ENCODE measurements at regions not wholly inside any gene's neighbourhood (a gene's known extent, or its start where the extent isn't known, plus 50 kb on each side); places are given as distances from the start of the nearest gene placed in this dataset.

- no peak for TF ChIP-seq CTCF (IDR thresholded peaks at IDR 0.05)
These were observed 804.1 kb upstream of the IGFBP3 start for GRCh38 chr7:46725136-46725535.

- TF ChIP-seq CTCF (IDR thresholded peaks at IDR 0.05), result no peak
These were observed 802.7 kb upstream of the IGFBP3 start for GRCh38 chr7:46723742-46724141.

GRCh38 chr7:46723003-46723402 lies 801.9 kb upstream of the IGFBP3 start:
- TF ChIP-seq CTCF (IDR thresholded peaks at IDR 0.05), result no peak

GRCh38 chr7:46720761-46721160 lies 799.7 kb upstream of the IGFBP3 start:
- no peak for TF ChIP-seq CTCF (IDR thresholded peaks at IDR 0.05)

- TF ChIP-seq CTCF (IDR thresholded peaks at IDR 0.05), result no peak
These were observed 798.5 kb upstream of the IGFBP3 start for GRCh38 chr7:46719616-46720015.

- no peak for TF ChIP-seq CTCF (IDR thresholded peaks at IDR 0.05)
These were observed 795.9 kb upstream of the IGFBP3 start for GRCh38 chr7:46716926-46717325.

- no peak for TF ChIP-seq CTCF (IDR thresholded peaks at IDR 0.05)
These were observed 794.5 kb upstream of the IGFBP3 start for GRCh38 chr7:46715579-46715978.

GRCh38 chr7:46714904-46715303 lies 793.8 kb upstream of the IGFBP3 start:
- no peak for TF ChIP-seq CTCF (IDR thresholded peaks at IDR 0.05)

Measured in LNCAP (cell line).